HL-60 (cell line): ENCODE measurements at regions not wholly inside any gene's neighbourhood (a gene's known extent, or its start where the extent isn't known, plus 50 kb on each side); places are given as distances from the start of the nearest gene placed in this dataset.

ENCODE experiments used
- DNase-seq, 2 experiments: peaks; one replicate each; pipeline ENCODE4 v3.0.0-alpha.2; 2010 to 2020; ENCODE audit warnings: low read depth in 1 of 2, low spot score in 1 of 2
- H3K27ac ChIP-seq: fragments of 250-450 bp; sonication (Bioruptor Pico); replicated peaks from 2 replicates; pipeline ENCODE4 v1.5.1; 2020; ENCODE audit warnings: mild to moderate bottlenecking, moderate library complexity
- H3K27me3 ChIP-seq: fragments of 250-450 bp; sonication (Bioruptor Pico); 2 replicates; pipeline ENCODE4 v1.5.1; 2021; ENCODE audit warnings: mild to moderate bottlenecking, moderate library complexity; ENCODE audit not compliant: insufficient read depth, poor library complexity, severe bottlenecking
- H3K4me3 ChIP-seq: replicated peaks from 2 replicates; pipeline ENCODE4 v1.5.1; 2011; ENCODE audit warnings: mild to moderate bottlenecking, control low read depth, low read length; ENCODE audit not compliant: insufficient read depth
- CTCF ChIP-seq: IDR thresholded peaks from one replicate; pipeline ENCODE4 v1.5.1; 2011; ENCODE audit warnings: low read length, control low read depth, inconsistent platforms; ENCODE audit not compliant: insufficient read depth
- GABPA ChIP-seq: IDR thresholded peaks from 2 replicates; pipeline ENCODE4 v1.6.1; 2012; ENCODE audit warnings: low read depth
- POLR2AphosphoS5 ChIP-seq: IDR thresholded peaks from 2 replicates; pipeline ENCODE4 v1.6.1; 2012; ENCODE audit warnings: low read depth
- SPI1 ChIP-seq: IDR thresholded peaks from 2 replicates; pipeline ENCODE4 v1.6.1; 2012; ENCODE audit warnings: low read depth, mild to moderate bottlenecking, borderline replicate concordance
- TF ChIP-seq, protein P1 (sequence below): IDR thresholded peaks from 2 replicates; pipeline ENCODE4 v1.6.1; 2012; ENCODE audit warnings: low read depth; ENCODE audit not compliant: insufficient replicate concordance

- no peak for DNase-seq
- TF ChIP-seq, protein P1, sequence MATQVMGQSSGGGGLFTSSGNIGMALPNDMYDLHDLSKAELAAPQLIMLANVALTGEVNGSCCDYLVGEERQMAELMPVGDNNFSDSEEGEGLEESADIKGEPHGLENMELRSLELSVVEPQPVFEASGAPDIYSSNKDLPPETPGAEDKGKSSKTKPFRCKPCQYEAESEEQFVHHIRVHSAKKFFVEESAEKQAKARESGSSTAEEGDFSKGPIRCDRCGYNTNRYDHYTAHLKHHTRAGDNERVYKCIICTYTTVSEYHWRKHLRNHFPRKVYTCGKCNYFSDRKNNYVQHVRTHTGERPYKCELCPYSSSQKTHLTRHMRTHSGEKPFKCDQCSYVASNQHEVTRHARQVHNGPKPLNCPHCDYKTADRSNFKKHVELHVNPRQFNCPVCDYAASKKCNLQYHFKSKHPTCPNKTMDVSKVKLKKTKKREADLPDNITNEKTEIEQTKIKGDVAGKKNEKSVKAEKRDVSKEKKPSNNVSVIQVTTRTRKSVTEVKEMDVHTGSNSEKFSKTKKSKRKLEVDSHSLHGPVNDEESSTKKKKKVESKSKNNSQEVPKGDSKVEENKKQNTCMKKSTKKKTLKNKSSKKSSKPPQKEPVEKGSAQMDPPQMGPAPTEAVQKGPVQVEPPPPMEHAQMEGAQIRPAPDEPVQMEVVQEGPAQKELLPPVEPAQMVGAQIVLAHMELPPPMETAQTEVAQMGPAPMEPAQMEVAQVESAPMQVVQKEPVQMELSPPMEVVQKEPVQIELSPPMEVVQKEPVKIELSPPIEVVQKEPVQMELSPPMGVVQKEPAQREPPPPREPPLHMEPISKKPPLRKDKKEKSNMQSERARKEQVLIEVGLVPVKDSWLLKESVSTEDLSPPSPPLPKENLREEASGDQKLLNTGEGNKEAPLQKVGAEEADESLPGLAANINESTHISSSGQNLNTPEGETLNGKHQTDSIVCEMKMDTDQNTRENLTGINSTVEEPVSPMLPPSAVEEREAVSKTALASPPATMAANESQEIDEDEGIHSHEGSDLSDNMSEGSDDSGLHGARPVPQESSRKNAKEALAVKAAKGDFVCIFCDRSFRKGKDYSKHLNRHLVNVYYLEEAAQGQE = no peak
- TF ChIP-seq POLR2AphosphoS5 = no peak
- no peak for TF ChIP-seq CTCF
- TF ChIP-seq SPI1 = no peak
- no peak for TF ChIP-seq GABPA
- Histone ChIP-seq H3K4me3 (no peak overlapping the region), H3K27ac (no peak overlapping the region), H3K27me3 (no peaks in the 10 kb centered on the region)
Measured at GRCh38 chr14:42078345-42078744, 471.7 kb downstream of the LRFN5 start.

GRCh38 chr14:42070031-42070430 lies 463.4 kb downstream of the LRFN5 start:
- TF ChIP-seq CTCF (no peak), POLR2AphosphoS5 (no peak), SPI1 (no peak), GABPA (no peak)
- TF ChIP-seq, protein P1 = no peak
- no peak overlapping the region for H3K4me3 ChIP-seq
- no peak for DNase-seq
- no peak overlapping the region for H3K27ac ChIP-seq
- no peaks in the 10 kb centered on the region for H3K27me3 ChIP-seq

GRCh38 chr14:42057111-42057510 lies 450.4 kb downstream of the LRFN5 start:
- H3K27ac ChIP-seq = no peak overlapping the region
- H3K27me3 ChIP-seq = no peaks in the 10 kb centered on the region
- no peak for DNase-seq
- TF ChIP-seq, protein P1 = no peak
- no peak for TF ChIP-seq GABPA
- TF ChIP-seq POLR2AphosphoS5 = no peak
- TF ChIP-seq CTCF = no peak
- no peak for TF ChIP-seq SPI1
- H3K4me3 ChIP-seq = no peak overlapping the region
